ENCODE measurements at regions not wholly inside any gene's neighbourhood (a gene's known extent, or its start where the extent isn't known, plus 50 kb on each side); places are given as distances from the start of the nearest gene placed in this dataset.

DNA sequence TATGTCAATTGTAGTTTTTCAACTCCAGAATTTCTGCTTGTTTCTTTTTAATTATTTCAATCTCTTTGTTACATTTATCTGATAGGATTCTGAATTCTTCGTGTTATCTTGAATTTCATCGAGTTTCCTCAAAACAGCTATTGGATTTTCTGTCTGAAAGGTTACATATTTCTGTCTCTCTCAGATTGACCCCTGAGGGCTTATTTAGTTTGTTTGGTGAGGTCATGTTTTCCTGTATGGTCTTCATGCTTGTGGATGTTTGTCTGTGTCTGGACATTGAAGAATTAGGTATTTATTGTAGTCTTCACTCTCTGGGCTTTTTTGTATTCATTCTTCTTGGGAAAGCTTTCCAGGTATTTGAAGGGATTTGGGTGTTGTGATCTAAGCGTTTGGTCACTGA, 85.6 kb downstream of the SNAPC1 start:
- TF ChIP-seq, protein P1, sequence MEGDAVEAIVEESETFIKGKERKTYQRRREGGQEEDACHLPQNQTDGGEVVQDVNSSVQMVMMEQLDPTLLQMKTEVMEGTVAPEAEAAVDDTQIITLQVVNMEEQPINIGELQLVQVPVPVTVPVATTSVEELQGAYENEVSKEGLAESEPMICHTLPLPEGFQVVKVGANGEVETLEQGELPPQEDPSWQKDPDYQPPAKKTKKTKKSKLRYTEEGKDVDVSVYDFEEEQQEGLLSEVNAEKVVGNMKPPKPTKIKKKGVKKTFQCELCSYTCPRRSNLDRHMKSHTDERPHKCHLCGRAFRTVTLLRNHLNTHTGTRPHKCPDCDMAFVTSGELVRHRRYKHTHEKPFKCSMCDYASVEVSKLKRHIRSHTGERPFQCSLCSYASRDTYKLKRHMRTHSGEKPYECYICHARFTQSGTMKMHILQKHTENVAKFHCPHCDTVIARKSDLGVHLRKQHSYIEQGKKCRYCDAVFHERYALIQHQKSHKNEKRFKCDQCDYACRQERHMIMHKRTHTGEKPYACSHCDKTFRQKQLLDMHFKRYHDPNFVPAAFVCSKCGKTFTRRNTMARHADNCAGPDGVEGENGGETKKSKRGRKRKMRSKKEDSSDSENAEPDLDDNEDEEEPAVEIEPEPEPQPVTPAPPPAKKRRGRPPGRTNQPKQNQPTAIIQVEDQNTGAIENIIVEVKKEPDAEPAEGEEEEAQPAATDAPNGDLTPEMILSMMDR (IDR thresholded peaks at IDR 0.05): no peak
- TF ChIP-seq EZH2 (IDR thresholded peaks at IDR 0.05) (no peak), EZH2phosphoT487 (IDR thresholded peaks at IDR 0.05) (no peak)

All from neural progenitor cell (in vitro differentiated cells).